BE2C (cell line): ENCODE measurements at regions not wholly inside any gene's neighbourhood (a gene's known extent, or its start where the extent isn't known, plus 50 kb on each side); places are given as distances from the start of the nearest gene placed in this dataset.
"Not testable (repeated sequence)": the region's sequence is repeated elsewhere in the genome, so short reads cannot be mapped to it uniquely, and the experiment has no call there.

Experiments used
- DNase-seq: peaks from one replicate; pipeline ENCODE4 v3.0.0-alpha.2; 2020
- H3K27me3 ChIP-seq: fragments of 250-450 bp; sonication (Bioruptor Pico); 2 replicates; pipeline ENCODE4 v1.5.1; 2020; ENCODE audit warnings: mild to moderate bottlenecking
- H3K36me3 ChIP-seq: fragments of 250-450 bp; sonication (Bioruptor Pico); 2 replicates; pipeline ENCODE4 v1.5.1; 2020; ENCODE audit warnings: mild to moderate bottlenecking
- H3K4me1 ChIP-seq: fragments of 250-450 bp; sonication (Bioruptor Pico); 2 replicates; pipeline ENCODE4 v1.5.1; 2020
- H3K4me3 ChIP-seq: 2 replicates; pipeline ENCODE4 v1.5.1; 2011; ENCODE audit warnings: low read depth, low read length
- H3K9me3 ChIP-seq: fragments of 250-450 bp; sonication (Bioruptor Pico); 2 replicates; pipeline ENCODE4 v1.5.1; 2020
- TF ChIP-seq, protein P1 (sequence below): IDR thresholded peaks from 2 replicates; pipeline ENCODE4 v1.5.1; 2012; ENCODE audit warnings: mild to moderate bottlenecking, low read depth, low read length

DNA sequence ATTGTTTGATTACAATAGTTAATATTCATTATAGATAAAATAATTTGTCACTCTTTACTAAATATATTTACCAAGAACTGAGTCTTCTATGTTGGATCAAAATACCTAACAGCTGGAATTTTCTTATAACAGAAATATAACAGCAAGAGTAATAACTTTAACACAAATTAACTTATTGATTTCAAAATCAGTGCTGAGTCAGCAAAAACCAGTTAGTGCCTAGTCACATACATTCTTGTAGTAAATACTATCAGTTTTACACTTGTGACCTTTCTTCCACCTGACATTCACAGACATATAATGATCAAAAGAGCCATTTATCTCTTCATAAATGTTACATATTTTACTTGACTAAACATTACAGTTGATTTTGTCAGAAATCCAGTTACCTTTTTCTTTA lies 1141.4 kb upstream of the ADGRB3 start:
- no peak overlapping the region for H3K4me3 ChIP-seq
- H3K27me3 ChIP-seq: no peaks in the 10 kb centered on the region
- H3K4me1 ChIP-seq: no peaks in the 10 kb centered on the region
- DNase-seq: no peak
- TF ChIP-seq, protein P1, sequence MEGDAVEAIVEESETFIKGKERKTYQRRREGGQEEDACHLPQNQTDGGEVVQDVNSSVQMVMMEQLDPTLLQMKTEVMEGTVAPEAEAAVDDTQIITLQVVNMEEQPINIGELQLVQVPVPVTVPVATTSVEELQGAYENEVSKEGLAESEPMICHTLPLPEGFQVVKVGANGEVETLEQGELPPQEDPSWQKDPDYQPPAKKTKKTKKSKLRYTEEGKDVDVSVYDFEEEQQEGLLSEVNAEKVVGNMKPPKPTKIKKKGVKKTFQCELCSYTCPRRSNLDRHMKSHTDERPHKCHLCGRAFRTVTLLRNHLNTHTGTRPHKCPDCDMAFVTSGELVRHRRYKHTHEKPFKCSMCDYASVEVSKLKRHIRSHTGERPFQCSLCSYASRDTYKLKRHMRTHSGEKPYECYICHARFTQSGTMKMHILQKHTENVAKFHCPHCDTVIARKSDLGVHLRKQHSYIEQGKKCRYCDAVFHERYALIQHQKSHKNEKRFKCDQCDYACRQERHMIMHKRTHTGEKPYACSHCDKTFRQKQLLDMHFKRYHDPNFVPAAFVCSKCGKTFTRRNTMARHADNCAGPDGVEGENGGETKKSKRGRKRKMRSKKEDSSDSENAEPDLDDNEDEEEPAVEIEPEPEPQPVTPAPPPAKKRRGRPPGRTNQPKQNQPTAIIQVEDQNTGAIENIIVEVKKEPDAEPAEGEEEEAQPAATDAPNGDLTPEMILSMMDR: no peak
- no peaks in the 10 kb centered on the region for H3K36me3 ChIP-seq
- no peaks in the 10 kb centered on the region for H3K9me3 ChIP-seq

DNA sequence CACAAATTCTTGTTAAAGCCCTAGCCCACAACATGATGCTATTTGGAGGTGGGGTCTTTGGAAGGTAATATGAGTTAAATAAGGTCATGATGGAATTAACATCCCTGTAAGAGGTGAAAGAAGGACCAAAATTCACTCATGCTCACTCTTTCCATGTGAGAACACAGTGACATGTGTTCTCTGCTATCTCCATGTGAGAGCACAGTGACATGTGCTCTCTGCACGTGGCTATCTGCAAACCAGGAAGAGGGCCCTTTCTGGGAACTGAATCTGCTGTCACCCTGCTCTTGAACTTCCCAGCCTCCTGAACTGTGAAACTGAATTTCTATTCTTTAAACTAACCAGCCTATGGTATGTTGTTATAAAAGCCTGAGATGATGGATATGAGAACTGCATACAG lies 1159.4 kb upstream of the ADGRB3 start:
- Histone ChIP-seq H3K9me3 (no peaks in the 10 kb centered on the region), H3K4me1 (no peaks in the 10 kb centered on the region; the same call in 1 of the 2 replicates), H3K36me3 (no peaks in the 10 kb centered on the region), H3K4me3 (no peak overlapping the region), H3K27me3 (no peaks in the 10 kb centered on the region)
- DNase-seq: no peak
- TF ChIP-seq, protein P1: no peak

DNA sequence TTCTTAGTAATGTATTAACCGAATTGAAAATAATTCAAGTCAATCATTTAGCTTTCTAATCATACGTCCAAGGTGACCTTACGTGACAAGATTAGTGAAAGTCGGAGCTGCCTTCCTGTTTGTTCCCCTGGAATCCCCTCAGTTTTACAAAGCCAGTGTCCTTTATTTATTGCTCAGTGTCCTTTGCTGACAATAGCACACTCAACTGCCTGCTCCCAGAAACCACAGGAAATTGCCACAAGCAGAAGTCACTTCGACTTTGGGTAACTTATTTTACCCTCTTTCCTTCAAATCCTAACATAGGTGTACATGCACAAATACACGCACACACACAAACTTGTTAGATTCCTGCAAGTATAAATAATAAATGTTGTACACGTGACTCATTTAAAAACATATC lies 1167.7 kb upstream of the ADGRB3 start:
- no peaks in the 10 kb centered on the region for H3K4me1 ChIP-seq
- H3K4me3 ChIP-seq: no peak overlapping the region
- H3K9me3 ChIP-seq: no peaks in the 10 kb centered on the region
- no peaks in the 10 kb centered on the region for H3K36me3 ChIP-seq
- no peak for DNase-seq
- TF ChIP-seq, protein P1: no peak
- H3K27me3 ChIP-seq: no peaks in the 10 kb centered on the region

DNA sequence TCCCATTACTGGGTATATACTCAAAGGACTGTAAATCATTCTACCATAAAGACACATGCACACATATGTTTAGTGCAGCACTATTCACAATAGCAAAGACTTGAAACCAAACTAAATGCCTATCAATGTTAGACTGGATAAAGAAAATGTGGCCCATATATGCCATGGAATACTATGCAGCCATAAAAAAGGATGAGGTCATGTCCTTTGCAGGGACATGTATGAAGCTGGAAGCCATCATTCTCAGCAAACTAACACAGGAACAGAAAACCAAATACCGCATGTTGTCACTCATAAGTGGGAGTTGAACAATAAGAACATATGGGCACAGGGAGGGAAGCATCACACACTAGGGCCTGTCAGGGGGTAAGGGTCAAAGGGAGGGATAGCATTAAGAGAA lies 1172.4 kb upstream of the ADGRB3 start:
- DNase-seq, H3K4me1 ChIP-seq, H3K36me3 ChIP-seq, H3K4me3 ChIP-seq, H3K9me3 ChIP-seq, H3K27me3 ChIP-seq: not testable (repeated sequence)

DNA sequence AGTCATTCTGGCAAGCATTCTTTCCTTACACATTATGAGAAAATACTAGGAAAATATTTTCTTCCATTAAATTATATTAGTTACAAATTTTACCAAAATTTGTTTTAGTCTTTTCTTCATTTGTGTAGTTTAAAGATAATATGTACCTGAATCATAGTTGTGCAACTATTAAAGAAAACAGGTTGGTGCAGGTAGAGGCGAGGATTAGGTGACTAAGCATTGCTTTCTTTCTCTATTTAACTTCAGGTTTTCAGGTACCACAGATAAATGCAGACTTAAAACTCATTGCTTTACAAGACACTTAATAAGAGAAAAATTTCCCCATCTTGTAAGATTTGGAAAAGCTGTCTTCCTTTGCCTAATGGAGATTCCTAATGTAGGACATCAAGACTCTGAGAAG lies 1175.5 kb upstream of the ADGRB3 start:
- Histone ChIP-seq H3K4me1 (no peaks in the 10 kb centered on the region), H3K27me3 (no peaks in the 10 kb centered on the region), H3K9me3 (no peaks in the 10 kb centered on the region), H3K4me3 (no peak overlapping the region), H3K36me3 (no peaks in the 10 kb centered on the region)
- TF ChIP-seq, protein P1: no peak
- DNase-seq: no peak

DNA sequence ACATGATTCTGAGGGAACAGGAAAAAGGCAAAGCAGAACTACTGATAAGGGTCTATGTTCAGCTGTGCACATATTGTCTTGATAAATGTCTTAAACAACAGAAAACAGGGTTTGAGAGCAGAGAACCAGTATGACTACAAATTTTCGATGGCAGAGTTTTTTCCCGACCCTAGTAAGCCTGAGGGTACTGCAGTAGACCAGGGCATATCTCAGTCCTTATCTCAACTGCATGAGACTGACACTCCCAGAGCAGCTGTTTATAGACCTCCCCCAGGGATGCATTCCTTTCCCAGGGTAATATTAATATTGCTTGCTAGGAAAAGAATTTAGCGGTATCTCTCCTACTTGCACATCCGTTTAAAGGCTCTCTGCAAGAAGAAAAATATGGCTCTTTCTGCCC lies 1176.8 kb upstream of the ADGRB3 start:
- Histone ChIP-seq H3K9me3 (no peaks in the 10 kb centered on the region), H3K4me3 (no peak overlapping the region), H3K36me3 (no peaks in the 10 kb centered on the region), H3K27me3 (no peaks in the 10 kb centered on the region), H3K4me1 (no peaks in the 10 kb centered on the region)
- DNase-seq: no peak
- TF ChIP-seq, protein P1: no peak

DNA sequence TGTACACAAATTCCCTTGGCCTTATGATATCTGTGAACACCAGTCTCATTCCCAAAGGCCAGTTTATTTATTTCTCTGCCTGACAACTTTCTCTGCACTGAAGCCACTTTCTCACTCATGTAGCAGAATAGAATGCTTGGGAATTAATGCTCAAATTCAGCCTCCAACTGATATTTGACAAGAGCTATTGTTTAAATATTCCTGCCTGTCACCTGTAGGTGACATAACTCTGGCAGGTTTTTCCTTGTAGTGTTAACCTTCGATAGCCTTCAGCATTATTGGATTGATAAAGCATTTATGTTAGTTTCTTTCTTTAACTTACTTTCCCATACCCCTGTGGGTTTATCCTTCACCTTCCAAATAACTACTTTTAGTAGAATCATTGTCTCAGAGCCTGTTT lies 1183.2 kb upstream of the ADGRB3 start:
- DNase-seq: no peak
- Histone ChIP-seq H3K36me3 (no peaks in the 10 kb centered on the region), H3K27me3 (no peaks in the 10 kb centered on the region), H3K4me1 (no peaks in the 10 kb centered on the region), H3K9me3 (no peaks in the 10 kb centered on the region), H3K4me3 (no peak overlapping the region)
- TF ChIP-seq, protein P1: no peak
